ENCODE measurements at regions not wholly inside any gene's neighbourhood (a gene's known extent, or its start where the extent isn't known, plus 50 kb on each side); places are given as distances from the start of the nearest gene placed in this dataset.

DNA sequence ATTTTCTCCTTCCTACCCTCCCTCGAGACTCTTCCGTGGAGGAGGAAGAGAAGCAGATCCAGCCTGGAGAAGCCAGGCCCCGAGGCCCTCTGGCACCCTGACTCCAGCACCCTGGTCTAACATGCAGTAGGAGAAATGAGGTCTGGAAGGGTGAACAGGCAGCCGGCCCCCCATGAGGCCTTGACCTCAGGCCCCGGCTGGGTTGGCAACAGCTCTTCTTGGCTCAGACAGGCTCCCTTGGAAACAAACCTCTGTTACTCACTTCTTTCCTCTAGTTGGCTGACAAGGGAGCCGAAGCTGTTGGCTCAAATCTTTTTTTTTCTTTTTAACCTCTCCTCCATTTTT lies 73.4 kb downstream of the CPN2 start:
- peak; percentile 45 for DNase-seq (ENCODE audit: low read depth)
- Histone ChIP-seq H3K4me3 (ENCODE audit: low read length) (peak overlapping the region; percentile 64), H3K27me3 (replicated peaks; ENCODE audit: control insufficient read depth, insufficient read depth, low read length) (no peaks in the 10 kb centered on the region), H3K9ac (ENCODE audit: low read length) (peak overlapping the region; percentile 88), H3K36me3 (ENCODE audit: control insufficient read depth, insufficient read depth, low read length, severe bottlenecking) (no peaks in the 10 kb centered on the region), H3K4me1 (ENCODE audit: control insufficient read depth, insufficient read depth, low read length) (peaks cover 69% of the 10 kb centered on the region), H3K9me3 (ENCODE audit: control insufficient read depth, low read length) (no peaks in the 10 kb centered on the region)

DNA sequence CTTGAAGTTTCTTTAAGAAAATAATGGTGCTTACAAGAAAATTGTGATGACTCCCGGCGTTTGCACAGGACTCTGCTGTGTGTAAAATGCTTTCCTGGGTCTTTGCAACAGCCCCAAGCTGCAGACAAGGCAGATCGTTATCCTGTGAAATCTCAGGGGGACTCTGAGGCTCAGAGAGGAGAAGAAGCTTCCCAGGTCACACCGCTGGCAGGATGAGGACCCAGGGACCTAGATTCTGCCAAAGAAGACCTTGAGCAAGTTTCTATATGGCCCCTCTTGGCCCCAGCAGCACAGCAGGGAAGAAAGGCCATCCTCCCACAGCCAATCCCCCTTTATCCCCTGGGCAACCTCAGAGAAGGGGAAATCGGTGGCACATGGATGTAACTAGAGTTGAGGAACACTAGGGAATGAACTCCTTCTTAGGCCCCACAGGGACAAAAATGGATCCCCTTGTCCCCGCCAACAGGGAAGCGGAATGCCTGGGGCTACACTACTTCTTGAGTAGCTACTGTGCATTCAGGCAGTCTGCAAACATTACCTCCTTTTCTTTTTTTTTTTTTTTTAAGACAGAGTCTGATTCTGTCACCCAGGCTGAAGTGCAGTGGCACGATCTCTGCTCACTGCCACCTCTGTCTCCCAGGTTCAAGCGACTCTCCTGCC lies 72.8 kb downstream of the CPN2 start:
- Histone ChIP-seq H3K4me1 (ENCODE audit: control insufficient read depth, insufficient read depth, low read length) (peaks cover 71% of the 10 kb centered on the region), H3K27me3 (replicated peaks; ENCODE audit: control insufficient read depth, insufficient read depth, low read length) (no peaks in the 10 kb centered on the region), H3K9me3 (ENCODE audit: control insufficient read depth, low read length) (no peaks in the 10 kb centered on the region), H3K9ac (ENCODE audit: low read length) (peak overlapping the region; percentile 88), H3K36me3 (ENCODE audit: control insufficient read depth, insufficient read depth, low read length, severe bottlenecking) (no peaks in the 10 kb centered on the region), H3K4me3 (ENCODE audit: low read length) (peak overlapping the region; percentile 64)
- no peak for DNase-seq (ENCODE audit: low read depth)

DNA sequence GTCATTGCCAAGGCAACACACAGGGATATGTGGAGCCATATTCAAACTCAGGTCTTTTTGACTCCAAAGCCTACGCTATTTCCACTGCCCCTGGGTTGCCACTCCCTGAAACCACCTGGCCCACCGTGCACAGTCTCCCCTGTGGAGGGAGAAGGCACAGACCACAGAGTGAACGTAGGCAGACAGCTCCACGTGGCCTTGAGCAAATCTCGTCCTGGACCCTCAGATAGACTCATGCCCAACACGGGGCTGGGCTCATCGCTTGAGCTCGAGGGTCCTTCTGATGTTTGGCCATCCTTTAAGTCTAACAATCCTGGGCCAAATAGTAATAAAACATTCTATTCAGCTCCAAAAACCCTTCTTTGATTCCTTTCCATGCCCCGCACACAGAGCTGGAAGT lies 72.0 kb downstream of the CPN2 start:
- H3K4me1 ChIP-seq (ENCODE audit: control insufficient read depth, insufficient read depth, low read length) = peaks cover 79% of the 10 kb centered on the region
- peak overlapping the region; percentile 88 for H3K9ac ChIP-seq (ENCODE audit: low read length)
- DNase-seq (ENCODE audit: low read depth) = no peak
- H3K27me3 ChIP-seq (replicated peaks; ENCODE audit: control insufficient read depth, insufficient read depth, low read length) = no peaks in the 10 kb centered on the region
- no peaks in the 10 kb centered on the region for H3K9me3 ChIP-seq (ENCODE audit: control insufficient read depth, low read length)
- no peaks in the 10 kb centered on the region for H3K36me3 ChIP-seq (ENCODE audit: control insufficient read depth, insufficient read depth, low read length, severe bottlenecking)
- no peak overlapping the region for H3K4me3 ChIP-seq (ENCODE audit: low read length)

DNA sequence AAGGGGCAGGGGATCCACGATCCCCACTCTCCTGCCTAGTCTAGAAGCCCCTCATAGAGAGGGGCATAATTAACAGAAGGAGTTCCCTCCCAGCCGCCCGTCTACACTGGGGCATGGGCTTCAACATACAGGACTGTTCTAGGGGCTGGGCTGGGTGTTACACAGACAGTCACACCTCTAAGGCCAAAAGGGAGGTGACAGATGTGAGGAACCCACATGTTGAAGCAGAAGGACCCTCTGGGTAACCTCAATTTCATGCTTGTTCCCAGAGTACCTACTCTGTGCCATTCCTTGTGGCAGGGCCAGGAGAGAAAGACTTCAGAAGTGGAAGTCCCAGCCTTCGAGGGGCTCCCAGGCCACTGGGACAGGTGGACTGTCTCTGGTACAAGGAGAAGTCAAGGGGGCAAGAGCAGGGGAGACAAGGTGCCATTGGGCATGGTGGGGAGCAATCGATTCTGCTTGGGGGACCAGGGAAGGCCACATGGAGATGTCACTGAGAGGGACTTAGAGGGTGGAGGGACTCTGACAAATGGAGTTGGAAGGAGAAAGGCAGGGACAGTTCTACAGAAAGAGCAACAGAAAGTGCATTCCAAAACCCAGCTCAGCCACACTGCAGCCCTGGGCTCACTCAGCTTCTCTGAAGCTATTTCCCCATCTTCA lies 71.3 kb downstream of the CPN2 start:
- H3K9me3 ChIP-seq (ENCODE audit: control insufficient read depth, low read length) = no peaks in the 10 kb centered on the region
- no peaks in the 10 kb centered on the region for H3K27me3 ChIP-seq (replicated peaks; ENCODE audit: control insufficient read depth, insufficient read depth, low read length)
- H3K4me1 ChIP-seq (ENCODE audit: control insufficient read depth, insufficient read depth, low read length) = peaks cover 80% of the 10 kb centered on the region
- DNase-seq (ENCODE audit: low read depth) = no peak
- H3K4me3 ChIP-seq (ENCODE audit: low read length) = no peak overlapping the region
- H3K36me3 ChIP-seq (ENCODE audit: control insufficient read depth, insufficient read depth, low read length, severe bottlenecking) = no peaks in the 10 kb centered on the region
- no peak overlapping the region for H3K9ac ChIP-seq (ENCODE audit: low read length)

GRCh38 chr3:194280777-194281176 lies 70.4 kb downstream of the CPN2 start:
- no peak for DNase-seq (ENCODE audit: low read depth)
- Histone ChIP-seq H3K27me3 (replicated peaks; ENCODE audit: control insufficient read depth, insufficient read depth, low read length) (no peaks in the 10 kb centered on the region), H3K4me3 (ENCODE audit: low read length) (no peak overlapping the region), H3K9me3 (ENCODE audit: control insufficient read depth, low read length) (no peaks in the 10 kb centered on the region), H3K4me1 (ENCODE audit: control insufficient read depth, insufficient read depth, low read length) (peaks cover 82% of the 10 kb centered on the region), H3K9ac (ENCODE audit: low read length) (no peak overlapping the region), H3K36me3 (ENCODE audit: control insufficient read depth, insufficient read depth, low read length, severe bottlenecking) (no peaks in the 10 kb centered on the region)

- H3K9me3 ChIP-seq (ENCODE audit: control insufficient read depth, low read length) = no peaks in the 10 kb centered on the region
- no peak for DNase-seq (ENCODE audit: low read depth)
- H3K36me3 ChIP-seq (ENCODE audit: control insufficient read depth, insufficient read depth, low read length, severe bottlenecking) = no peaks in the 10 kb centered on the region
- no peak overlapping the region for H3K4me3 ChIP-seq (ENCODE audit: low read length)
- H3K4me1 ChIP-seq (ENCODE audit: control insufficient read depth, insufficient read depth, low read length) = peaks cover 84% of the 10 kb centered on the region
- no peaks in the 10 kb centered on the region for H3K27me3 ChIP-seq (replicated peaks; ENCODE audit: control insufficient read depth, insufficient read depth, low read length)
- no peak overlapping the region for H3K9ac ChIP-seq (ENCODE audit: low read length)
Measured at GRCh38 chr3:194281306-194281705, 69.8 kb downstream of the CPN2 start.

DNA sequence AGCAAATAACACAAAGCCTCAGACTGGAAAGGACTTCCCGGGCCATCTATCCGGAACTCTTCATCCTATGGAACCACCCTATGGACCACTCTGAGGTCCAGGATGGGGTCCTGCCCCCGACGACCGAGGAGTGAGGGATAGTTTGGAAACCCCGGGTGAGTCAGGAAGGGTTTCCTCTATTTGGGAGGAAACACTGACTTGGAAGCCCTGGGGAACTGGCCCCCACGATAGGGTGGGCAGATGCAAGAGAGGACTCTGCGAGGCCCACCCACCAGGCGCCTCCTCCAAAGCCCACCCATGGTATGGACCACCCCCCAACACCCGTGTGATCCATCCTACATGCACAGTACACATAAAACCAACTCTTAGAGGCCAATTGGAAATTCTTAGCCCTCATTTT lies 69.4 kb downstream of the CPN2 start:
- H3K4me1 ChIP-seq (ENCODE audit: control insufficient read depth, insufficient read depth, low read length) = peaks cover 84% of the 10 kb centered on the region
- DNase-seq (ENCODE audit: low read depth) = no peak
- no peaks in the 10 kb centered on the region for H3K9me3 ChIP-seq (ENCODE audit: control insufficient read depth, low read length)
- H3K9ac ChIP-seq (ENCODE audit: low read length) = no peak overlapping the region
- H3K27me3 ChIP-seq (replicated peaks; ENCODE audit: control insufficient read depth, insufficient read depth, low read length) = no peaks in the 10 kb centered on the region
- H3K36me3 ChIP-seq (ENCODE audit: control insufficient read depth, insufficient read depth, low read length, severe bottlenecking) = no peaks in the 10 kb centered on the region
- H3K4me3 ChIP-seq (ENCODE audit: low read length) = no peak overlapping the region

DNA sequence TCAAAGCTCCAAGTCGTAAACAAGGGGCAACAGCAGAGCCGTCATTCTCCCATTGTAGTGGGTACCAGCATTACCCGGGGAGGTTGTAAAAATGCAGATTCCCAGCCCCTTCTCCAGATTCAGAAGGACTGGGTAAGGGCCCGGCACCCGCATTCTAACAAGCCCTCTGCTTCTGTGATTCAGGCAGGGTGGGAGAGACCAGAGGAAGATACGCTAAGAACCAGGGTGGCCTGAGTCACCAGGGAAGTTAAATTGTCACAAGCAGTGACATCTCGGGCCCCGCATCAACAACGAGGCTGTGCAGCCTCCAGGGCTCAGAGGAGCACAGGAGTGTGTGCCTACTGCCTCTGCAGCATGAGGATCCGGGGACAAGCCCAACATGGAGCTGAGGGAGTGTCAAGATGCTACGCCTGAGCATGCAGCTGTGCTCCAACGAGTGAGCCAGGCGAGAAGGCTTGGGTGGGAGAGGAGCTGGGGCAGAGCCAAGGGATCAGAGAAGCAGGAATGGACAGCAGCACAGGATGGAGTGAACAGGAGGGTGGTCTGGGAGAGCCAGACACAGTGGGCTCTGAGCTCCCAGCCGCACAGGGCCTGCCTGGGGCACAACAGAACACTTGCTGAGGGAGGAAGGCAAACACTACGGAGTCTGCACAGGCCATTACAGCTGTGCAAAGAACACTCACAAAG lies 68.5 kb downstream of the CPN2 start:
- peaks cover 76% of the 10 kb centered on the region for H3K4me1 ChIP-seq (ENCODE audit: control insufficient read depth, insufficient read depth, low read length)
- peak overlapping the region; percentile 68 for H3K9ac ChIP-seq (ENCODE audit: low read length)
- H3K9me3 ChIP-seq (ENCODE audit: control insufficient read depth, low read length) = no peaks in the 10 kb centered on the region
- no peaks in the 10 kb centered on the region for H3K36me3 ChIP-seq (ENCODE audit: control insufficient read depth, insufficient read depth, low read length, severe bottlenecking)
- H3K27me3 ChIP-seq (replicated peaks; ENCODE audit: control insufficient read depth, insufficient read depth, low read length) = no peaks in the 10 kb centered on the region
- peak overlapping the region; percentile 49 for H3K4me3 ChIP-seq (ENCODE audit: low read length)
- DNase-seq (ENCODE audit: low read depth) = no peak

GRCh38 chr3:194283221-194284006 lies 67.7 kb downstream of the CPN2 start:
- Histone ChIP-seq H3K36me3 (ENCODE audit: control insufficient read depth, insufficient read depth, low read length, severe bottlenecking) (no peaks in the 10 kb centered on the region), H3K9ac (ENCODE audit: low read length) (peak overlapping the region; percentile 68), H3K9me3 (ENCODE audit: control insufficient read depth, low read length) (no peaks in the 10 kb centered on the region), H3K4me1 (ENCODE audit: control insufficient read depth, insufficient read depth, low read length) (peaks cover 68% of the 10 kb centered on the region), H3K4me3 (ENCODE audit: low read length) (peak overlapping the region; percentile 49), H3K27me3 (replicated peaks; ENCODE audit: control insufficient read depth, insufficient read depth, low read length) (peaks cover 3% of the 10 kb centered on the region)
- DNase-seq (ENCODE audit: low read depth) = no peak

- Histone ChIP-seq H3K27me3 (replicated peaks; ENCODE audit: control insufficient read depth, insufficient read depth, low read length) (peaks cover 3% of the 10 kb centered on the region), H3K4me3 (ENCODE audit: low read length) (no peak overlapping the region), H3K9ac (ENCODE audit: low read length) (no peak overlapping the region), H3K4me1 (ENCODE audit: control insufficient read depth, insufficient read depth, low read length) (peaks cover 59% of the 10 kb centered on the region), H3K9me3 (ENCODE audit: control insufficient read depth, low read length) (no peaks in the 10 kb centered on the region), H3K36me3 (ENCODE audit: control insufficient read depth, insufficient read depth, low read length, severe bottlenecking) (no peaks in the 10 kb centered on the region)
- no peak for DNase-seq (ENCODE audit: low read depth)
Measured at GRCh38 chr3:194284351-194284750, 66.8 kb downstream of the CPN2 start.

Measured in adipocyte (in vitro differentiated cells).